ENCODE measurements at regions not wholly inside any gene's neighbourhood (a gene's known extent, or its start where the extent isn't known, plus 50 kb on each side); places are given as distances from the start of the nearest gene placed in this dataset.
"Not testable (repeated sequence)": the region's sequence is repeated elsewhere in the genome, so short reads cannot be mapped to it uniquely, and the experiment has no call there.

GRCh38 chr6:4366635-4367395 lies 231.4 kb upstream of the ECI2 start:
- DNase-seq, result no peak

DNA sequence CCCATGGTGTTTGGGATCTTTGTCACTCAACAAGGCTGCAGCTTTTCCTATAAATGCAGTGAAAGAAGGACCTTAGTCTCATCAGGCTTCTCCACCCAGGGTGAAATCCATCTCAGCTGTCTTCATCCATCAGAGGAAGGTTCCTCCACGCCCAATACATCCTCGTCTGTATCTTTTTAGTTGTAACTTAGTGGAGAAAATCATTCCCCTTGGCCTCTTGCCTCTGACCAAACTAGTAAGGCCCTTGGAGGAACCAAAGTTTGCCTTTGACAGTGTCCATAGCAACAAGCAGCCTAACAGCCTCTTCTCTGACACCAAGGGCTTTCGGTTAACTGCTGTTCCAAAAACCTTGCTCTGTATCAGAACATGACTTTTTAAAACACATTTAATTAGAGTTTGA lies 230.3 kb upstream of the ECI2 start:
- no peak for DNase-seq

DNA sequence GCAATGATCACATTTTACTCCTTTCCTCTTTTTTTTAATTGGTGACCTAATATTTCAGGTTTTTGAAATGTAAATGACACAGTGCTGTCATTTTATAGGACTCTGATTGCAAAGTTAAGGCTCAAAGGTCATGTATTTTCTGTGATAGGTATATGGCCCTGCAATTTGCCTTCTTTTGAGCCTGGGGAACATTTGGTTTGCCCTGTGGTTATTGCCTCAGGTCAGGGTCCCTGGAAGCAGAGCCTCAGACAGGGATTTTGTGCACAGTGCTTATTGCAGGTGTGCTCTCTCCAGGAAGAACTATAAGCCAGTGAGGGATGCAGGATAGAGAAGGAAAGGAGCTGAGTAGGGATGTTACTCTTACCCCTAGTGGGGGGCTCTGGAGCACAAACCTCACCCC lies 229.3 kb upstream of the ECI2 start:
- no peak for DNase-seq

- no peak for DNase-seq
These were observed 228.8 kb upstream of the ECI2 start for GRCh38 chr6:4364172-4364571.

DNA sequence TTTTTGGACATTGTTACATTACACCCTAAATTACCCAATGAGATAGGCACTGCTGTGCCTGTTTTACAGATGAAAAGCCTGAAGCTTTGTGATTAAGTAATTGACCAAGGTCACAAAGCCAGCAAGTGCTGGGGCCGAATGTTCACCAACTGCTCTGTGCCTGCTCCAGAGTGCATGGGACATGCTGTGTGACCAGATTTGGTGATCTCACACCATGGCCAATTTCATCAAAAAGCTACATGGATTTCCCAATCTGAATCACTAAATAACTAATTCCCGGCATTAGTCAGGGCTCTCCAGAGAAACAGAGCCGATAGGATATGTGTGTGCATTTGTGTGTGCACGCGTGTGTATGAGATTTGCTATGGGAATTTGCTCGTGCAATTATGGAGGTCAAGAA lies 228.3 kb upstream of the ECI2 start:
- no peak for DNase-seq

DNA sequence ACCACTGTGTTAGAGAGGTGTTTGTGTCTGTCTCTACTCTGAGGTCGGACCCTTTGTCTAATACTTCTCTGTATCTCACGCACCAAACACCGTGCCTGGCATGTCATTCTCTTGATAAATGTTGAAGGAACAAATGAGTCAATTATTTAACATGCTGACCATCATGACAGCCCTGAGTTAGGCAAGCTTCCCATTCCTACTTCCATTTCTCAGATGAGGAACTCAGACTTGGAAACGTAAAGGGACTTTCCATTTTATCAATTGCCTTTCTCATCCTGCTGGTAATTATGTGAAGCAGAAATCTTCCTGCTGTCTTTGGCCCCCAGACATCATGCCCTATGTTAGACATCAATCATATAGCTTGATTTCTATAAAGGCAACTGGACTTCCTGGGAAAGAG lies 227.0 kb upstream of the ECI2 start:
- no peak for DNase-seq

DNA sequence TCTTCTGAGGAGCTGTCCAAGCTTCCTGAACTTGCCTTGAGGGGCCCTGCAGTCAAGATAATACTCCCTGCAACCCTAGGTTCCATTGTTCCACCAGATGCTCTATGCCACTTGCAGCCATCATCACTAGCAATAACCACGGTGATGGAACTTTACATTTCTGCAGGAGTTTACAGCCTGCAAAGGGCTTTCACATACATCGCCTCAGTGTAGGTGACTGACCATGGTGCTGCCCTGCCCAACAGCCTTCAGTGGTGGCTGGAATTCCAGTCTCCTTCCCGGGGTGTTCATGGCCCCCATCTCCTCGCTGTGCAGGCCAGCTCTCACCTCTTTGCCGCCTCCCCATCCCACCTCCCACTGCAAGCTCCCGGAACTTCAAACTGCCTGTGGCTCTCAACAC lies 225.5 kb upstream of the ECI2 start:
- DNase-seq, result no peak

- DNase-seq, result no peak
These were observed 223.8 kb upstream of the ECI2 start for GRCh38 chr6:4359108-4359730.

DNA sequence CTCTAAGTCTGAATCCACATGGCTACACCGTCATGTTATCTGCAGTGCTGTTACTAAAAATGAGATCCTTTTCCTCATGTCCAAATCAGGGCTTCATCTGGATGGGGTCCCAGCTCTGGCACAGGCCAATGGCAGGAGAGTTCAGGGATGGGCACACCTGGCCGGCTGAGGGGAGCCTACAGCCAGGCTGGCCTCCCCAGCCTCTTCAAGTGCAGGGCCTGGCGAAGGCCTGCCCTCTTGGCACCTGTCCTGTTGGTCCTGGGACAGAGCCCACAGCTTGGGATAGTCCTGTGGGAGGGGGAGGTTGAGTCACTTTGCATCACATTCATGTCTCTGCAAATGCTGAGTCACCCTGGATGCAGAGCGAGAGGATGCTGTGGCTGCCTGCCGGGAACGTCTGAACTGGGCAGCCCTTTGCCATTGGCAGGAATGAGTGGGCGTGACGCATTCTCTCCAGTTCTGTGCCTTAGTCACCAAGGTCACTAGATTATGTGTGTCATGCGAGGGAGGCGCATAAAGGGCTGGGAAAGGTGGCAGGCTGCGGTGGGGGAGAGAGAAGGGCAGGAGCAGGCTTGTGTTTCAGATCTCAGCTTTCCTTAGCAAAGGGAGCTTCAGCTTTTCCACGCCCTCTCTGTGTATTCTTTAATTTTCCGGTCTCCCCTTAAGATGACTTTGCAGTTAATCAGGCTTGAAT lies 223.2 kb upstream of the ECI2 start:
- DNase-seq, result no peak

GRCh38 chr6:4357660-4358152 lies 222.3 kb upstream of the ECI2 start:
- not testable (repeated sequence) for DNase-seq

- DNase-seq, result no peak
These were observed 221.7 kb upstream of the ECI2 start for GRCh38 chr6:4356899-4357659.

GRCh38 chr6:4355241-4355640 lies 219.9 kb upstream of the ECI2 start:
- no peak for DNase-seq

DNA sequence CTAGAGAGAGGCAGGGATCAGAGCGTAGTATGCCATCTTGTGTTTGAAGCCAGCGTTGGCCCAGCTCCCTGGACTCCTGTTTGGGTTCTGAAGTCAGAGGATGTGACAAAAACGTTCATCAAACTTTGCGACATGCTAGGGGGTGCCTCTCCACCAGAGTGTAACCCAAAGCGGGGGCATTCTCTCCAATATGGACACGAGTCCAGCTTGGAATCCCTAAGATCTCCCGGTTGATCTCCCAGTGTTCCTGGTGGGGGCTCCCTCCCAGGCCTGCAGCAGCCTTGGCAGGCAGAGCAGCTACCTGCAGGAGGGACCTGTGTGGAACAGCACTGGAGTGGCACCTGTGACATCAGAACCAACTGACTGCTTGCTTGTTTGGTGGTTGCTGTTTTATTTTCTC lies 218.8 kb upstream of the ECI2 start:
- DNase-seq, result no peak

GRCh38 chr6:4352731-4353130 lies 217.4 kb upstream of the ECI2 start:
- DNase-seq, result no peak

- DNase-seq, result no peak
These were observed 216.9 kb upstream of the ECI2 start for GRCh38 chr6:4352322-4352669.

DNA sequence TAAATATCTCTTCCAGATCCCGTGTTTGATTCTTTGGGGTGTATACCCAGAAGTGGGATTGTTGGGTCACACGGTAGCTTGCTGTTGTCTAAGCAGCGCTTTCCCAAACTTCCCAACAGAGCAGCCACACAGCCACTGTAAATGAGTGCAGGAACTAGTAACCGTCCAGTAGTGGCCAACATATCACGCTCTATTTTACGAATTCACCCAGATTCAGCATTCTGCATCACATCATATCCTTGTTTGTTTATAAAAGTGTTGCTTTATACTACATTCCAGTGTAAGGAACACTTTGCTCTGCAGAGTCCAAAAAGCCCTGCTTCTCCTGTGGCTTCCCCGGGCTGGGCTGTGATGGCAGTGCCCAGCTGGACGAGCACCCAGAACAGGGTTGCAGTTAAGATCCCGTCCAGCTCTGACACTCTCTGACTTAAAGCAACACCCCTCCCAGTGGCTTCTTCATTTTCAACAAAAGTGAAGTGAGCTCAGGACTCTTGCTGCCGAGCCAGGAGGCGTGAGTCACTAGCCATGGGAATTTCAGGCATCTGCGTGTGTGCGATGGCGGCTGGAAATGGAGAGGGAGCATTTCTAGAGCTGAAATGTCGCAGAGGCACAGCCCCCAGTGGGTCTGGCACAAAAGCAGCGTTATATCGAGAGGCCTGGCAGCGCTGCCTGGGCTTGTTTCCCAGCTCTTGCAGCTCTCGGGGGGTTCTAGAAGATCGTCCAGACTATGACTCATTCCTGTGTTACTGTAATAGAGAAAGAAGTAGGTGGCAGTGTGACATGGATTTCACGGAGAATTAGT lies 216.3 kb upstream of the ECI2 start:
- no peak for DNase-seq

- no peak for DNase-seq
These were observed 215.5 kb upstream of the ECI2 start for GRCh38 chr6:4350567-4351519.

- DNase-seq, result no peak
These were observed 214.6 kb upstream of the ECI2 start for GRCh38 chr6:4349931-4350330.

GRCh38 chr6:4349323-4349722 lies 213.9 kb upstream of the ECI2 start:
- DNase-seq, result no peak

DNA sequence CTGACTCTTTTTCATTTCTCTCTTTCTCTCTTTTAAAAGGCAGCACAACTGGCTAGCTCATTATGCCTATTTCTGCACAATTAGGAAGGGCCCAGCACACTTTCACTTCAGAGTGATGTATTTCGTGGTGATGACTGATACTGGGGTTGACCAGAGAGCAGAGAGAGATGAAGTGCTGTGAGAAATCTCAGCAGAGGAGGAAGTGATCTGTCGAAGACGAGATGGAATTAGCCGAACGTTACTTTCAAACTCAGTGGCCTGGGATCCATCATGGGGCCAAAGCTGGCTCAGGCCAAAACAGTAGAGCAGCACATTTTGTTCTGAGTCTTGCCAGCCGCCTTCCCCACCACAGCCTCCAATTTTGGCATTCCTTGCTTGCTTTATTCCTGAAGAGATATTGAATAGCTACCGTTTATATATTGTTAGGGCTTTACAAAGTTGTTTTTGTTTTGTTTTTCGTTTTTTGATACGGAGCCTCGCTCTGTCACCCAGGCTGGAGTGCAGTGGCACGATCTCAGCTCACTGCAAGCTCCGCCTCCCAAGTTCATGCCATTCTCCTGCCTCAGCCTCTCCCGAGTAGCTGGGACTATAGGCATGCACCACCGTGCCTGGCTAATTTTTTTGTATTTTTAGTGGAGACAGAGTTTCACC lies 213.2 kb upstream of the ECI2 start:
- DNase-seq, result no peak

DNA sequence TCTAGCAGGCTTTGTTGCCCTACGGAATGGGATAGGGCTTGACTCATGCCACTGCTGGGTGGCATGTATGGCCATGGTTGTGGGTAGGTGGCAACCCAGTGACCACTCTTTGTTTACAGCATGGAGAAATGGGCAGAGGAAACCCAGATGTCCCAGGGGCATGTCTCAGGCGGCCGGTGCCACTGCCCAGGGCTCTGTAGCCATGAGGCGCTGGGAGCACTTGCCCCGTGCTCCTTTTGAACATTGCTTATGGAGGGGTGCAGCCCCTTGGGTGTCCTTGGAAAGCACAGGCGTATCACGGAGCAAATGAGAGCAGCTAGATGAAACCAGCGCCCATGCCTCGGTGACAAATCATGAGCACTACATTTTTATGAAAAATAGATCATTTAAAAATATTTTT lies 212.5 kb upstream of the ECI2 start:
- DNase-seq, result no peak
